ENCODE measurements at regions not wholly inside any gene's neighbourhood (a gene's known extent, or its start where the extent isn't known, plus 50 kb on each side); places are given as distances from the start of the nearest gene placed in this dataset.

DNA sequence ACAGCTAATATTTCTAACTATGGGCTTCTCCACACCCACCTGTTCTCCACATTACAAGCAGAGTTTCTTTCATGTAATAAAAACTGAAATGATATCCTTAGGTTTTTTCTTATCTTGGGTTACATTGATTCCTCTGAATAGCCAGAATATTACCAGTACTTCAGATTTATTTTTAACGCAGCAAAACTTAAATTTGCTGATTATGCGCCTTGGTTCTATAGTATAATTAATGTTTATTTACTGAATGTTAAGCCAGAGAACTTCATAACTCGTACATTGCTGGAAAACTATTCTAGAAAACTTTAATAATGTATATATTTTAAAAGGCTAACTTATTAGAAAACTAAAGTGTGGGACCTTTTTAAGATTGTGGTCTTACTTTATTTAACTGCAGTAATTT, 577.2 kb downstream of the PRKD1 start:
- TF ChIP-seq, protein P1, sequence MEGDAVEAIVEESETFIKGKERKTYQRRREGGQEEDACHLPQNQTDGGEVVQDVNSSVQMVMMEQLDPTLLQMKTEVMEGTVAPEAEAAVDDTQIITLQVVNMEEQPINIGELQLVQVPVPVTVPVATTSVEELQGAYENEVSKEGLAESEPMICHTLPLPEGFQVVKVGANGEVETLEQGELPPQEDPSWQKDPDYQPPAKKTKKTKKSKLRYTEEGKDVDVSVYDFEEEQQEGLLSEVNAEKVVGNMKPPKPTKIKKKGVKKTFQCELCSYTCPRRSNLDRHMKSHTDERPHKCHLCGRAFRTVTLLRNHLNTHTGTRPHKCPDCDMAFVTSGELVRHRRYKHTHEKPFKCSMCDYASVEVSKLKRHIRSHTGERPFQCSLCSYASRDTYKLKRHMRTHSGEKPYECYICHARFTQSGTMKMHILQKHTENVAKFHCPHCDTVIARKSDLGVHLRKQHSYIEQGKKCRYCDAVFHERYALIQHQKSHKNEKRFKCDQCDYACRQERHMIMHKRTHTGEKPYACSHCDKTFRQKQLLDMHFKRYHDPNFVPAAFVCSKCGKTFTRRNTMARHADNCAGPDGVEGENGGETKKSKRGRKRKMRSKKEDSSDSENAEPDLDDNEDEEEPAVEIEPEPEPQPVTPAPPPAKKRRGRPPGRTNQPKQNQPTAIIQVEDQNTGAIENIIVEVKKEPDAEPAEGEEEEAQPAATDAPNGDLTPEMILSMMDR (IDR thresholded peaks at IDR 0.05; ENCODE audit: insufficient read depth, low read length), result no peak
- TF ChIP-seq POLR2AphosphoS5 (IDR thresholded peaks at IDR 0.05; ENCODE audit: low read depth) (no peak), REST (IDR thresholded peaks at IDR 0.05; ENCODE audit: insufficient replicate concordance, low read depth) (no peak)
